ENCODE measurements at regions not wholly inside any gene's neighbourhood (a gene's known extent, or its start where the extent isn't known, plus 50 kb on each side); places are given as distances from the start of the nearest gene placed in this dataset.
A peak's percentile ranks its signal among the peaks of the same experiment; 100 is the strongest.

GRCh38 chr10:111243126-111243525, 166.3 kb downstream of the ADRA2A start:
- no peak for TF ChIP-seq CTCF (IDR thresholded peaks at IDR 0.05)
- Histone ChIP-seq H3K4me1 (ENCODE audit: low read depth) (no peaks in the 10 kb centered on the region), H3K9me3 (no peaks in the 10 kb centered on the region), H3K4me3 (no peak overlapping the region), H3K36me3 (ENCODE audit: low read depth) (no peaks in the 10 kb centered on the region)
- DNase-seq (no peak), ATAC-seq (no peak)
- intact Hi-C loops (cut with DNase I, micrococcal nuclease), result no loop called here

GRCh38 chr10:111246136-111246535, 169.3 kb downstream of the ADRA2A start:
- no peaks in the 10 kb centered on the region for H3K36me3 ChIP-seq (ENCODE audit: low read depth)
- ATAC-seq (no peak), DNase-seq (no peak)

GRCh38 chr10:111246814-111247452, 170.1 kb downstream of the ADRA2A start:
- no peak for ATAC-seq

More at GRCh38 chr10:111246136-111246535, 169.3 kb downstream of the ADRA2A start:
- H3K4me3 ChIP-seq, result no peak overlapping the region
- intact Hi-C loops (cut with DNase I, micrococcal nuclease), result no loop called here
- H3K9me3 ChIP-seq, result no peaks in the 10 kb centered on the region
- no peaks in the 10 kb centered on the region for H3K4me1 ChIP-seq (ENCODE audit: low read depth)
- no peak for TF ChIP-seq CTCF (IDR thresholded peaks at IDR 0.05)

GRCh38 chr10:111247781-111248389, 171.1 kb downstream of the ADRA2A start:
- no peaks in the 10 kb centered on the region for H3K4me1 ChIP-seq (ENCODE audit: low read depth)
- H3K9me3 ChIP-seq, result no peaks in the 10 kb centered on the region
- intact Hi-C loops (cut with DNase I, micrococcal nuclease), result no loop called here
- ATAC-seq (no peak), DNase-seq (no peak)
- no peaks in the 10 kb centered on the region for H3K36me3 ChIP-seq (ENCODE audit: low read depth)
- TF ChIP-seq CTCF (IDR thresholded peaks at IDR 0.05), result no peak
- H3K4me3 ChIP-seq, result no peak overlapping the region

More at GRCh38 chr10:111246814-111247452, 170.1 kb downstream of the ADRA2A start:
- TF ChIP-seq CTCF (IDR thresholded peaks at IDR 0.05), result no peak
- DNase-seq, result no peak
- Histone ChIP-seq H3K4me3 (no peak overlapping the region), H3K4me1 (ENCODE audit: low read depth) (no peaks in the 10 kb centered on the region), H3K9me3 (no peaks in the 10 kb centered on the region), H3K36me3 (ENCODE audit: low read depth) (no peaks in the 10 kb centered on the region)
- intact Hi-C loops (cut with DNase I, micrococcal nuclease), result no loop called here

GRCh38 chr10:111249925-111250324, 173.1 kb downstream of the ADRA2A start:
- no peak overlapping the region for H3K4me3 ChIP-seq
- no peak for TF ChIP-seq CTCF (IDR thresholded peaks at IDR 0.05)
- no peaks in the 10 kb centered on the region for H3K4me1 ChIP-seq (ENCODE audit: low read depth)
- intact Hi-C loops (cut with DNase I, micrococcal nuclease), result no loop called here
- no peaks in the 10 kb centered on the region for H3K36me3 ChIP-seq (ENCODE audit: low read depth)
- no peaks in the 10 kb centered on the region for H3K9me3 ChIP-seq
- DNase-seq (peak in 1 of 3 donors; percentile 3), ATAC-seq (peak; percentile 91)

Data from mucosa of descending colon (tissue), 3 donors.